ENCODE measurements at regions not wholly inside any gene's neighbourhood (a gene's known extent, or its start where the extent isn't known, plus 50 kb on each side); places are given as distances from the start of the nearest gene placed in this dataset.

GRCh38 chr15:95919460-95919859, 411.0 kb upstream of the NR2F2 start:
- Histone ChIP-seq H3K27me3 (ENCODE audit: low read depth) (no peaks in the 10 kb centered on the region), H3K27ac (no peak overlapping the region), H3K36me3 (no peaks in the 10 kb centered on the region), H3K4me1 (no peaks in the 10 kb centered on the region), H3K4me3 (no peak overlapping the region), H3K9me3 (no peaks in the 10 kb centered on the region)
- TF ChIP-seq CTCF (IDR thresholded peaks at IDR 0.05), result no peak
- intact Hi-C loops (cut with DNase I), result no loop called here
- no peak for DNase-seq
- no peak for ATAC-seq

GRCh38 chr15:95921404-95921803, 409.1 kb upstream of the NR2F2 start:
- H3K9me3 ChIP-seq, result no peaks in the 10 kb centered on the region
- H3K4me3 ChIP-seq, result no peak overlapping the region
- H3K27me3 ChIP-seq (ENCODE audit: low read depth), result no peaks in the 10 kb centered on the region
- no peaks in the 10 kb centered on the region for H3K4me1 ChIP-seq
- no peaks in the 10 kb centered on the region for H3K36me3 ChIP-seq
- no peak for ATAC-seq
- intact Hi-C loops (cut with DNase I), result no loop called here
- no peak for DNase-seq
- TF ChIP-seq CTCF (IDR thresholded peaks at IDR 0.05), result no peak
- no peak overlapping the region for H3K27ac ChIP-seq

DNA sequence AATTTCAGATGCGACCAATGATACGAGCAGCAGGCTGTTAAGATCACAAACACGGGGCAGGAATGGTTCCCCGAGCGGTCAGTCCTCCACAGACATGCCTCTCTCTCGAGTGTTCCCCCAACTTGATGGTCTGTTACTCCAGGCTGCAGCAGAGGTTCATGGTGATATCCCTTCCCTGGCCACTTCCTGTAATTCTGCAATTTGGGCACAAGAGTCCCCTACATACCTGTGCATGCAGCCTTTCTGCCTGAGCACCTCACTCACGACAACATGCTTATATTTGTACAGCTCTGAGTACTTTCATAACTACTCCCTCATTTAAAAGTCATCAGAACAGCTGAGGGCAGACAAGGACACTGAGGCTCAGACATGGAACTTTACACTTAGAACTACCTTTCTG, 408.1 kb upstream of the NR2F2 start:
- ATAC-seq (peak in 1 of 2 donors; percentile 37), DNase-seq (no peak)
- intact Hi-C loops (cut with DNase I), result no loop called here
- Histone ChIP-seq H3K4me3 (no peak overlapping the region), H3K4me1 (no peaks in the 10 kb centered on the region), H3K9me3 (no peaks in the 10 kb centered on the region), H3K27ac (no peak overlapping the region), H3K27me3 (ENCODE audit: low read depth) (no peaks in the 10 kb centered on the region), H3K36me3 (no peaks in the 10 kb centered on the region)
- TF ChIP-seq CTCF (IDR thresholded peaks at IDR 0.05), result no peak

DNA sequence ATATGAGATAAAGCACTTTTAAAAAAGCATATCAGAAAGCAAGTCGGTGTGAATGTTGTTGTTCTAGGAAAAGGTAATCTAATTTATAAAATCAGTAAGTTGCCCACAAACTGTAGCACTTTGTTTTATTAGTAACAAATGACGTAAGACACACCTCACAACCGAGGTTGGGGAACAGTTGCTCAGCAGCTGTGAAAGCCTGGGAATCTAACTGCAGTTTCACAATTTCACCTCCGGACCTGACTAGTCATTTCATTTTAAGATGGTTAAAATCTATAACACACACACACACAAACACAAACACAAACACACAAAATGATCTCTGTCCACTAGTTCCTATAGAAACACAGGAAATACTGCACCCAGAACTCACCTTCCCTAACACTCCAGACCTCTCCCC, 406.7 kb upstream of the NR2F2 start:
- H3K4me3 ChIP-seq, result no peak overlapping the region
- no peaks in the 10 kb centered on the region for H3K9me3 ChIP-seq
- DNase-seq, result no peak
- H3K4me1 ChIP-seq, result no peaks in the 10 kb centered on the region
- no peak overlapping the region for H3K27ac ChIP-seq
- ATAC-seq, result no peak
- no peak for TF ChIP-seq CTCF (IDR thresholded peaks at IDR 0.05)
- intact Hi-C loops (cut with DNase I), result no loop called here
- H3K36me3 ChIP-seq, result no peaks in the 10 kb centered on the region
- no peaks in the 10 kb centered on the region for H3K27me3 ChIP-seq (ENCODE audit: low read depth)

GRCh38 chr15:95928822-95929221, 401.7 kb upstream of the NR2F2 start:
- no peaks in the 10 kb centered on the region for H3K9me3 ChIP-seq
- ATAC-seq (no peak), DNase-seq (no peak)
- H3K4me1 ChIP-seq, result no peaks in the 10 kb centered on the region
- no peaks in the 10 kb centered on the region for H3K27me3 ChIP-seq (ENCODE audit: low read depth)
- H3K36me3 ChIP-seq, result no peaks in the 10 kb centered on the region
- intact Hi-C loops (cut with DNase I), result no loop called here
- no peak overlapping the region for H3K4me3 ChIP-seq
- no peak overlapping the region for H3K27ac ChIP-seq
- TF ChIP-seq CTCF (IDR thresholded peaks at IDR 0.05), result no peak

GRCh38 chr15:95929232-95929846, 401.2 kb upstream of the NR2F2 start:
- intact Hi-C loops (cut with DNase I), result no loop called here
- ATAC-seq, result no peak

More at GRCh38 chr15:95929232-95929846, 401.2 kb upstream of the NR2F2 start:
- Histone ChIP-seq H3K4me3 (no peak overlapping the region), H3K27me3 (ENCODE audit: low read depth) (no peaks in the 10 kb centered on the region), H3K27ac (no peak overlapping the region), H3K9me3 (no peaks in the 10 kb centered on the region), H3K4me1 (no peaks in the 10 kb centered on the region), H3K36me3 (no peaks in the 10 kb centered on the region)
- DNase-seq, result no peak
- TF ChIP-seq CTCF (IDR thresholded peaks at IDR 0.05), result no peak

Data from lower lobe of right lung (tissue), 2 donors.